SK-N-SH (cell line): ENCODE measurements at regions not wholly inside any gene's neighbourhood (a gene's known extent, or its start where the extent isn't known, plus 50 kb on each side); places are given as distances from the start of the nearest gene placed in this dataset.

Experiments
- CTCF ChIA-PET: fragments of 300-600, 350-600 bp; formaldehyde crosslinking; extraction: SDS; loops from one replicate; lab custom pipeline; 2021; lab: Yijun Ruan, JAX
- POLR2A ChIA-PET: fragments of 350-600 bp; sonication (Branson Sonifier 250); formaldehyde crosslinking; extraction: SDS; loops from one replicate; lab custom pipeline; 2020; ENCODE audit warnings: antibody characterized with exemption, inconsistent platforms; lab: Yijun Ruan, JAX
- DNase-seq: peaks from one replicate; pipeline ENCODE4 v3.0.0; 2012
- H2AFZ ChIP-seq: fragments of 200-600 bp; sonication (generic); 2 replicates; pipeline ENCODE4 v1.8.1; 2016; ENCODE audit warnings: antibody characterized with exemption, mild to moderate bottlenecking, low read depth
- H3F3A ChIP-seq: fragments of 200-600 bp; sonication (generic); replicated peaks from 2 replicates; pipeline ENCODE3; 2016; ENCODE audit warnings: antibody characterized with exemption, mild to moderate bottlenecking; ENCODE audit not compliant: insufficient read depth
- H3K27ac ChIP-seq, 2 experiments: fragments of 200-500 bp in 1 of 2; fragments of 200-600 bp in 1 of 2; sonication (Bioruptor generic) in 1 of 2; sonication (generic), shearing (Covaris generic) in 1 of 2; 2 replicates each; pipeline versions ENCODE4 v1.5.1 to v1.6.1; 2014 to 2016; ENCODE audit warnings: low read depth in 2 of 2, inconsistent platforms in 1 of 2, low read length in 1 of 2, mild to moderate bottlenecking in 1 of 2, mixed read lengths in 1 of 2
- H3K27me3 ChIP-seq: fragments of 200-600 bp; sonication (generic), shearing (Covaris generic); 2 replicates; pipeline ENCODE4 v1.6.1; 2016; ENCODE audit warnings: mixed run types; ENCODE audit not compliant: insufficient read depth
- H3K36me3 ChIP-seq, 2 experiments: fragments of 200-500 bp in 1 of 2; fragments of 200-600 bp in 1 of 2; sonication (Bioruptor generic) in 1 of 2; sonication (generic) in 1 of 2; replicated peaks in 1 of 2; 2 replicates each; pipeline versions ENCODE3 to v1.5.1; 2014 to 2016; ENCODE audit warnings: low read length in 1 of 2, mild to moderate bottlenecking in 1 of 2; ENCODE audit not compliant: insufficient read depth in 2 of 2, control insufficient read depth in 1 of 2
- H3K4me1 ChIP-seq, 2 experiments: fragments of 200-500 bp in 1 of 2; fragments of 200-600 bp in 1 of 2; sonication (Bioruptor generic) in 1 of 2; sonication (generic), shearing (Covaris generic) in 1 of 2; 2 replicates each; pipeline versions ENCODE4 v1.5.1 to v1.6.1; 2014 to 2016; ENCODE audit warnings: low read depth in 1 of 2, low read length in 1 of 2, mixed run types in 1 of 2; ENCODE audit not compliant: insufficient read depth in 2 of 2, control insufficient read depth in 1 of 2
- H3K4me2 ChIP-seq: fragments of 200-600 bp; sonication (generic), shearing (Covaris generic); 2 replicates; pipeline ENCODE4 v1.6.1; 2017; ENCODE audit warnings: mixed run types
- H3K4me3 ChIP-seq, 2 experiments: fragments of 200-500 bp in 1 of 2; fragments of 200-600 bp in 1 of 2; sonication (Bioruptor generic) in 1 of 2; sonication (generic), shearing (Covaris generic) in 1 of 2; 2 replicates each; pipeline versions ENCODE4 v1.5.1 to v1.8.1; 2014 to 2016; ENCODE audit warnings: low read depth in 2 of 2, inconsistent platforms in 1 of 2, low read length in 1 of 2, mild to moderate bottlenecking in 1 of 2, mixed read lengths in 1 of 2, moderate library complexity in 1 of 2
- H3K79me2 ChIP-seq: fragments of 200-600 bp; sonication (generic); 2 replicates; pipeline ENCODE4 v1.8.1; 2017; ENCODE audit warnings: mild to moderate bottlenecking; ENCODE audit not compliant: insufficient read depth
- H3K9ac ChIP-seq: fragments of 200-600 bp; sonication (generic); 2 replicates; pipeline ENCODE4 v1.6.1; 2017; ENCODE audit warnings: mixed run types
- H3K9me2 ChIP-seq: fragments of 200-600 bp; sonication (generic); 2 replicates; pipeline ENCODE4 v1.6.1; 2017; ENCODE audit warnings: mixed run types
- H3K9me3 ChIP-seq: fragments of 200-600 bp; sonication (generic); 2 replicates; pipeline ENCODE4 v1.6.1; 2017; ENCODE audit warnings: mixed run types, mild to moderate bottlenecking, moderate library complexity
- H4K20me1 ChIP-seq: fragments of 200-600 bp; sonication (generic); 2 replicates; pipeline ENCODE4 v1.6.1; 2017; ENCODE audit warnings: mild to moderate bottlenecking, mixed run types; ENCODE audit not compliant: insufficient read depth
- CHD2 ChIP-seq: fragments of 150-350 bp; IDR thresholded peaks from 2 replicates; pipeline ENCODE4 v1.6.1; 2018; ENCODE audit warnings: low read length; ENCODE audit not compliant: partially characterized antibody
- ELF1 ChIP-seq: IDR thresholded peaks from 2 replicates; pipeline ENCODE4 v1.4.0; 2012
- EP300 ChIP-seq, 2 experiments: IDR thresholded peaks; 2 replicates each; pipeline versions ENCODE4 v1.4.0 to v1.6.1; 2012; ENCODE audit warnings: borderline replicate concordance in 1 of 2, low read depth in 1 of 2, low read length in 1 of 2
- EZH2phosphoT487 ChIP-seq: fragments of 200-600 bp; sonication (generic); IDR thresholded peaks from 2 replicates; pipeline ENCODE4 v1.6.1; 2017; ENCODE audit warnings: low read depth, mixed run types, mild to moderate bottlenecking, antibody characterized with exemption, moderate library complexity, borderline replicate concordance
- FOSL2 ChIP-seq: IDR thresholded peaks from 2 replicates; pipeline ENCODE4 v1.4.0; 2012; ENCODE audit warnings: low read depth, mild to moderate bottlenecking, moderate library complexity, borderline replicate concordance
- FOXJ3 ChIP-seq: sonication (generic); formaldehyde crosslinking; IDR thresholded peaks from 2 replicates; pipeline ENCODE4 v1.5.1; 2020; ENCODE audit warnings: mild to moderate bottlenecking, missing genetic modification reagents
- FOXM1 ChIP-seq: IDR thresholded peaks from 2 replicates; pipeline ENCODE4 v1.4.0; 2012; ENCODE audit warnings: low read depth, mild to moderate bottlenecking
- GATA2 ChIP-seq: sonication (generic); formaldehyde crosslinking; IDR thresholded peaks from 2 replicates; pipeline ENCODE4 v1.5.0; 2020; ENCODE audit warnings: mild to moderate bottlenecking, missing genetic modification reagents
- JUND ChIP-seq: IDR thresholded peaks from 2 replicates; pipeline ENCODE4 v1.4.0; 2012
- MAX ChIP-seq: IDR thresholded peaks from 2 replicates; pipeline ENCODE4 v1.4.0; 2012; ENCODE audit warnings: low read depth
- NFIC ChIP-seq: IDR thresholded peaks from 2 replicates; pipeline ENCODE4 v1.4.0; 2012; ENCODE audit warnings: borderline replicate concordance
- POLR2AphosphoS5 ChIP-seq: IDR thresholded peaks from 2 replicates; pipeline ENCODE4 v1.6.1; 2012; ENCODE audit warnings: low read depth, low read length
- RAD21 ChIP-seq: IDR thresholded peaks from 2 replicates; pipeline ENCODE4 v1.6.1; 2012; ENCODE audit warnings: mild to moderate bottlenecking, low read length
- REST ChIP-seq: IDR thresholded peaks from 2 replicates; pipeline ENCODE4 v1.6.1; 2012; ENCODE audit warnings: mild to moderate bottlenecking, low read depth, low read length, moderate library complexity
- RFX5 ChIP-seq: IDR thresholded peaks from 2 replicates; pipeline ENCODE4 v1.6.1; 2012; ENCODE audit warnings: mild to moderate bottlenecking, improper control_type of control experiment, low read length
- SIN3A ChIP-seq: IDR thresholded peaks from 2 replicates; pipeline ENCODE4 v1.6.1; 2012; ENCODE audit warnings: low read depth, mild to moderate bottlenecking, low read length, moderate library complexity, borderline replicate concordance
- SMC3 ChIP-seq: IDR thresholded peaks from 2 replicates; pipeline ENCODE4 v1.6.1; 2012; ENCODE audit warnings: low read depth, low read length, improper control_type of control experiment
- TAF1 ChIP-seq: IDR thresholded peaks from 2 replicates; pipeline ENCODE4 v1.6.1; 2012; ENCODE audit warnings: low read depth, mild to moderate bottlenecking, low read length, moderate library complexity, borderline replicate concordance
- TCF12 ChIP-seq: IDR thresholded peaks from 2 replicates; pipeline ENCODE4 v1.4.0; 2012
- YY1 ChIP-seq: IDR thresholded peaks from 2 replicates; pipeline ENCODE4 v1.4.0; 2012; ENCODE audit warnings: low read depth, mild to moderate bottlenecking
- WGBS: methylation state at CpG from one replicate; pipeline ENCODE4 v1.1.6; 2017; ENCODE audit warnings: low lambda C conversion rate; 5-methylcytosine and 5-hydroxymethylcytosine counted together
- TF ChIP-seq, protein P1 (sequence below): IDR thresholded peaks from 2 replicates; pipeline ENCODE4 v1.4.0; 2012; ENCODE audit warnings: low read depth, borderline replicate concordance
- TF ChIP-seq, protein P2 (sequence below): fragments of 150-350 bp; IDR thresholded peaks from 2 replicates; pipeline ENCODE4 v1.6.1; 2017; ENCODE audit warnings: antibody characterized with exemption, low read length, low read depth, borderline replicate concordance
- TF ChIP-seq, protein P3 (sequence below): IDR thresholded peaks from 2 replicates; pipeline ENCODE4; 2012

DNA sequence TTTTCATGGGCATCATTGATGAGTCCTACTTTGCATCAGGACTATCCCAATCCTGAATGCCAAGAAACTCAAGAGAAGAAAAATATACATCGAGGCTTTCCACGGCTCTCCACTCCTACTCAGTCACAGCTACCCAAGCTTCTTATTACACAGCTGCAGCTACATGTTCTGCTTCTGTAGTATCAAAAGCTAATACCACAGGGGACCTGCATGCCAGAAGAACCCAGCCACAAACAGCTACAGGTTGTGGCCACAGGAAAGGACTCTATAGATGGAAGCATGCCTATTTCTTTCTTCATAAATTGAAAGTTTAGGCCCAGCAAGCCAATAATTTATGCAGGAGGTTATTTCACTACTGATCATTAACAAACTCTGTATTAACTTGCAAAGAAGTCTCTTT, 209.7 kb upstream of the EGLN3 start:
- no peaks in the 10 kb centered on the region for H3K9me3 ChIP-seq
- no peaks in the 10 kb centered on the region; the same call in 1 of the 2 replicates for H3K27me3 ChIP-seq
- no peak for DNase-seq
- no peak overlapping the region for H3K4me2 ChIP-seq
- H3K4me3 ChIP-seq = no peak overlapping the region
- no peak overlapping the region for H2AFZ ChIP-seq
- H3K9me2 ChIP-seq = no peaks in the 10 kb centered on the region
- H4K20me1 ChIP-seq = no peaks in the 10 kb centered on the region
- H3K79me2 ChIP-seq = no peaks in the 10 kb centered on the region
- 65% methylated on average over 2 of the region's 2 CpGs for WGBS
- no peaks in the 10 kb centered on the region for H3K36me3 ChIP-seq
- CTCF ChIA-PET = interaction anchor here (1.1 to 1.2 kb wide), 2 partner anchors 11 to 13 kb away, joined by 4 read pairs; no protein-coding TSS in a partner anchor
- H3F3A ChIP-seq = no peaks in the 10 kb centered on the region
- no peak overlapping the region for H3K27ac ChIP-seq
- TF ChIP-seq TAF1 (no peak), FOXM1 (no peak), RFX5 (no peak), TCF12 (no peak), REST (no peak), NFIC (no peak), FOXJ3 (CRISPR knock-in tag) (no peak), POLR2AphosphoS5 (no peak), RAD21 (no peak)
- TF ChIP-seq, protein P1, sequence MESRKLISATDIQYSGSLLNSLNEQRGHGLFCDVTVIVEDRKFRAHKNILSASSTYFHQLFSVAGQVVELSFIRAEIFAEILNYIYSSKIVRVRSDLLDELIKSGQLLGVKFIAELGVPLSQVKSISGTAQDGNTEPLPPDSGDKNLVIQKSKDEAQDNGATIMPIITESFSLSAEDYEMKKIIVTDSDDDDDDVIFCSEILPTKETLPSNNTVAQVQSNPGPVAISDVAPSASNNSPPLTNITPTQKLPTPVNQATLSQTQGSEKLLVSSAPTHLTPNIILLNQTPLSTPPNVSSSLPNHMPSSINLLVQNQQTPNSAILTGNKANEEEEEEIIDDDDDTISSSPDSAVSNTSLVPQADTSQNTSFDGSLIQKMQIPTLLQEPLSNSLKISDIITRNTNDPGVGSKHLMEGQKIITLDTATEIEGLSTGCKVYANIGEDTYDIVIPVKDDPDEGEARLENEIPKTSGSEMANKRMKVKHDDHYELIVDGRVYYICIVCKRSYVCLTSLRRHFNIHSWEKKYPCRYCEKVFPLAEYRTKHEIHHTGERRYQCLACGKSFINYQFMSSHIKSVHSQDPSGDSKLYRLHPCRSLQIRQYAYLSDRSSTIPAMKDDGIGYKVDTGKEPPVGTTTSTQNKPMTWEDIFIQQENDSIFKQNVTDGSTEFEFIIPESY = no peak
- POLR2A ChIA-PET = no interaction called here
- H3K4me1 ChIP-seq = no peaks in the 10 kb centered on the region
- no peak overlapping the region for H3K9ac ChIP-seq

DNA sequence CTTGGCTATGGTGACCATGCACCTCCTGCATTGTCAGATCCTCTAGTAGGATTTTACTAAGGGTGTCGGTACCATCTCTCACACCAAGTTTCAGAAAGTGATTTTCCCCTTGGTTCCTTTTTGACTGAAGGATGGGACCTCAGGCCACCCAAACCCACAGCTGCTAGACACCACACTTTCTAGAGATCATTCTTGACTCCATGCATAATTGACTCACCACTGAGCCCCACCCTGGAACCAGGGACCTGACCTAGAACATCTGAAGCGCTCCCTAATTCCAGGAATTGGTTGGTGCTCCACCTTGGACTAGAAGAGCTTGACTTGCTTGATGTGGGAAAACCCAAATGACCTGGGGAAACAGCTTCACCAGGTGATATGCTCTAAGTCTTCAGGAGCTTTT, 206.8 kb upstream of the EGLN3 start:
- POLR2A ChIA-PET = no interaction called here
- no peak overlapping the region for H3K27ac ChIP-seq
- H3K9me3 ChIP-seq = no peaks in the 10 kb centered on the region
- H3K4me1 ChIP-seq = no peaks in the 10 kb centered on the region
- H3K9me2 ChIP-seq = no peaks in the 10 kb centered on the region
- H3K4me3 ChIP-seq = no peak overlapping the region
- H2AFZ ChIP-seq = no peak overlapping the region
- WGBS = 30% methylated on average over 2 of the region's 2 CpGs
- H3F3A ChIP-seq = no peaks in the 10 kb centered on the region
- no peak overlapping the region for H3K9ac ChIP-seq
- H3K36me3 ChIP-seq = no peaks in the 10 kb centered on the region
- no peaks in the 10 kb centered on the region for H3K79me2 ChIP-seq
- H3K27me3 ChIP-seq = no peaks in the 10 kb centered on the region; the same call in 1 of the 2 replicates
- CTCF ChIA-PET = interaction anchor here (1.2 kb wide), 1 partner anchor 11 kb away, joined by 3 read pairs; no protein-coding TSS in a partner anchor
- DNase-seq = no peak
- no peak overlapping the region for H3K4me2 ChIP-seq
- H4K20me1 ChIP-seq = no peaks in the 10 kb centered on the region
- no peak for TF ChIP-seq YY1
- no peak for TF ChIP-seq RFX5
- no peak for TF ChIP-seq SIN3A
- no peak for TF ChIP-seq ELF1
- TF ChIP-seq SMC3 = no peak
- TF ChIP-seq, protein P2, sequence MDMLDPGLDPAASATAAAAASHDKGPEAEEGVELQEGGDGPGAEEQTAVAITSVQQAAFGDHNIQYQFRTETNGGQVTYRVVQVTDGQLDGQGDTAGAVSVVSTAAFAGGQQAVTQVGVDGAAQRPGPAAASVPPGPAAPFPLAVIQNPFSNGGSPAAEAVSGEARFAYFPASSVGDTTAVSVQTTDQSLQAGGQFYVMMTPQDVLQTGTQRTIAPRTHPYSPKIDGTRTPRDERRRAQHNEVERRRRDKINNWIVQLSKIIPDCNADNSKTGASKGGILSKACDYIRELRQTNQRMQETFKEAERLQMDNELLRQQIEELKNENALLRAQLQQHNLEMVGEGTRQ = no peak
- TF ChIP-seq EP300 (IDR thresholded peaks at IDR 0.05; ENCODE audit: borderline replicate concordance in 1 of 2, low read depth in 1 of 2, low read length in 1 of 2) = no peak
- no peak for TF ChIP-seq MAX
- TF ChIP-seq JUND = no peak
- TF ChIP-seq FOSL2 = no peak
- TF ChIP-seq EZH2phosphoT487 = no peak
- TF ChIP-seq CHD2 = no peak
- no peak for TF ChIP-seq GATA2 (CRISPR knock-in tag)
- TF ChIP-seq, protein P3, sequence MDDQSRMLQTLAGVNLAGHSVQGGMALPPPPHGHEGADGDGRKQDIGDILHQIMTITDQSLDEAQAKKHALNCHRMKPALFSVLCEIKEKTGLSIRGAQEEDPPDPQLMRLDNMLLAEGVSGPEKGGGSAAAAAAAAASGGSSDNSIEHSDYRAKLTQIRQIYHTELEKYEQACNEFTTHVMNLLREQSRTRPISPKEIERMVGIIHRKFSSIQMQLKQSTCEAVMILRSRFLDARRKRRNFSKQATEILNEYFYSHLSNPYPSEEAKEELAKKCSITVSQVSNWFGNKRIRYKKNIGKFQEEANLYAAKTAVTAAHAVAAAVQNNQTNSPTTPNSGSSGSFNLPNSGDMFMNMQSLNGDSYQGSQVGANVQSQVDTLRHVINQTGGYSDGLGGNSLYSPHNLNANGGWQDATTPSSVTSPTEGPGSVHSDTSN = no peak
- TF ChIP-seq POLR2AphosphoS5 = no peak
